Pancreas (tissue), 10 donors: ENCODE measurements at regions not wholly inside any gene's neighbourhood (a gene's known extent, or its start where the extent isn't known, plus 50 kb on each side); places are given as distances from the start of the nearest gene placed in this dataset.

Experiments
- ATAC-seq, 4 donors: fragments of 200-7000 bp; cut with Tn5 transposase; one replicate each; pipeline versions ENCODE4 v1.8.0 to v1.9.1; 2020; ENCODE audit warnings: mild to moderate bottlenecking in 4 of 4, moderate library complexity in 4 of 4
- DNase-seq, 6 donors: peaks; one replicate each; pipeline ENCODE4 v3.0.0-alpha.2; 2020
- FAIRE-seq: peaks from 2 replicates; lab custom pipeline; 2012; peaks lifted over from hg19 to GRCh38; lab: Jason Lieb, UNC
- H3K27ac ChIP-seq, 4 donors: fragments of 200-600 bp; sonication (generic); 1 replicate in 3 of 4; 2 replicates in 1 of 4; pipeline versions ENCODE4 v1.5.0 to v1.8.0; 2020
- H3K27me3 ChIP-seq, 4 donors: fragments of 200-600 bp; one replicate each; pipeline ENCODE4 v1.8.0; 2021
- H3K36me3 ChIP-seq, 3 donors: fragments of 200-600 bp; sonication (generic) in 1 of 3; one replicate each; pipeline versions ENCODE4 v1.5.0 to v1.8.0; 2020 to 2021
- H3K4me1 ChIP-seq, 3 donors: fragments of 200-600 bp; one replicate each; pipeline ENCODE4 v1.8.0; 2021
- H3K4me3 ChIP-seq, 4 donors: fragments of 200-600 bp; sonication (generic) in 2 of 4; one replicate each; pipeline versions ENCODE4 v1.5.0 to v1.8.0; 2020 to 2021
- H3K9me3 ChIP-seq, 4 donors: fragments of 200-600 bp; one replicate each; pipeline ENCODE4 v1.8.0; 2021
- CTCF ChIP-seq, 4 donors: fragments of 200-600 bp; sonication (generic) in 3 of 4; IDR thresholded peaks; one replicate each; pipeline versions ENCODE4 v1.5.0 to v1.8.0; 2021; ENCODE audit warnings: antibody characterized with exemption in 4 of 4
- WGBS, 2 donors: extraction: QIAGEN DNeasy Blood & Tissue Kit; methylation state at CpG; one replicate each; pipeline ENCODE4 v1.1.7; 2013; 5-methylcytosine and 5-hydroxymethylcytosine counted together
- intact Hi-C, 3 donors: fragments of 100-400 bp; cut with DNase I; formaldehyde crosslinking; loops; one replicate each; pipeline versions ENCODE4 v1.11.1 to v1.14.2; 2022
- donor health status: healthy with polysubstance abuse.
- donor health status: DM: no; HTN: no; CAD: no; lungs with moderate emphysema.
- donor health status: DM: no; HTN: no; CAD: no.
- donor health status: control.
- donor health status: control.
- donor health status: Bipolar disorder and iron deficiency.
- donor health status: DM: yes; HTN: yes; CAD: no.
- donor health status: DM: no; HTN: no; CAD: no.
- donor health status: DM: no; HTN: no; CAD: no.
- donor health status: DM: yes; HTN: yes; CAD: no.

GRCh38 chr2:226020176-226020575 is 620.7 kb downstream of the NYAP2 start:
- no peak for TF ChIP-seq CTCF (IDR thresholded peaks at IDR 0.05)
- intact Hi-C loops = no loop called here
- DNase-seq = no peak
- no peaks in the 10 kb centered on the region for H3K27me3 ChIP-seq
- no peaks in the 10 kb centered on the region for H3K4me1 ChIP-seq
- no peaks in the 10 kb centered on the region for H3K36me3 ChIP-seq
- no peak for FAIRE-seq
- no peak overlapping the region for H3K27ac ChIP-seq
- H3K4me3 ChIP-seq = no peak overlapping the region
- H3K9me3 ChIP-seq = no peaks in the 10 kb centered on the region
- no peak for ATAC-seq

GRCh38 chr2:226018641-226019040 is 619.1 kb downstream of the NYAP2 start:
- no peak for ATAC-seq
- WGBS, 2 donors = 66 to 73% methylated on average over 2 of the region's 2 CpGs
- FAIRE-seq = no peak
- H3K36me3 ChIP-seq = no peaks in the 10 kb centered on the region
- intact Hi-C loops = no loop called here
- H3K9me3 ChIP-seq = no peaks in the 10 kb centered on the region
- no peak for DNase-seq
- H3K4me1 ChIP-seq = no peaks in the 10 kb centered on the region
- no peaks in the 10 kb centered on the region for H3K27me3 ChIP-seq
- H3K27ac ChIP-seq = no peak overlapping the region
- H3K4me3 ChIP-seq = no peak overlapping the region
- TF ChIP-seq CTCF (IDR thresholded peaks at IDR 0.05) = no peak

GRCh38 chr2:226017537-226017936 is 618.0 kb downstream of the NYAP2 start:
- FAIRE-seq = no peak
- no peak for TF ChIP-seq CTCF (IDR thresholded peaks at IDR 0.05)
- intact Hi-C loops = no loop called here
- no peak for ATAC-seq
- H3K36me3 ChIP-seq = no peaks in the 10 kb centered on the region
- no peaks in the 10 kb centered on the region for H3K4me1 ChIP-seq
- 82 to 83% methylated on average over 2 of the region's 2 CpGs for WGBS, 2 donors
- no peak overlapping the region for H3K27ac ChIP-seq
- no peaks in the 10 kb centered on the region for H3K27me3 ChIP-seq
- H3K4me3 ChIP-seq = no peak overlapping the region
- H3K9me3 ChIP-seq = no peaks in the 10 kb centered on the region
- DNase-seq = no peak

GRCh38 chr2:226017107-226017506 is 617.6 kb downstream of the NYAP2 start:
- no peak for FAIRE-seq
- no peaks in the 10 kb centered on the region for H3K9me3 ChIP-seq
- intact Hi-C loops = no loop called here
- 83 to 91% methylated on average over 3 of the region's 3 CpGs for WGBS, 2 donors
- no peaks in the 10 kb centered on the region for H3K36me3 ChIP-seq
- no peak overlapping the region for H3K27ac ChIP-seq
- TF ChIP-seq CTCF (IDR thresholded peaks at IDR 0.05) = no peak
- no peak overlapping the region for H3K4me3 ChIP-seq
- H3K4me1 ChIP-seq = no peaks in the 10 kb centered on the region
- no peaks in the 10 kb centered on the region for H3K27me3 ChIP-seq
- ATAC-seq = no peak
- no peak for DNase-seq

- no peak for ATAC-seq
- H3K9me3 ChIP-seq = no peaks in the 10 kb centered on the region
- H3K4me3 ChIP-seq = no peak overlapping the region
- no peaks in the 10 kb centered on the region for H3K27me3 ChIP-seq
- H3K36me3 ChIP-seq = no peaks in the 10 kb centered on the region
- DNase-seq = no peak
- intact Hi-C loops = no loop called here
- 67 to 78% methylated on average over 10 of the region's 10 CpGs for WGBS, 2 donors
- no peak overlapping the region for H3K27ac ChIP-seq
- FAIRE-seq = no peak
- H3K4me1 ChIP-seq = no peaks in the 10 kb centered on the region
- no peak for TF ChIP-seq CTCF (IDR thresholded peaks at IDR 0.05)
Measured at GRCh38 chr2:226011716-226012450, 612.4 kb downstream of the NYAP2 start.
